ENCODE measurements at regions not wholly inside any gene's neighbourhood (a gene's known extent, or its start where the extent isn't known, plus 50 kb on each side); places are given as distances from the start of the nearest gene placed in this dataset.

GRCh38 chr12:87679251-87679650 is 349.9 kb downstream of the C12orf50 start:
- no peak overlapping the region for H3K4me3 ChIP-seq (ENCODE audit: low read depth, low read length)
- TF ChIP-seq, protein P1, sequence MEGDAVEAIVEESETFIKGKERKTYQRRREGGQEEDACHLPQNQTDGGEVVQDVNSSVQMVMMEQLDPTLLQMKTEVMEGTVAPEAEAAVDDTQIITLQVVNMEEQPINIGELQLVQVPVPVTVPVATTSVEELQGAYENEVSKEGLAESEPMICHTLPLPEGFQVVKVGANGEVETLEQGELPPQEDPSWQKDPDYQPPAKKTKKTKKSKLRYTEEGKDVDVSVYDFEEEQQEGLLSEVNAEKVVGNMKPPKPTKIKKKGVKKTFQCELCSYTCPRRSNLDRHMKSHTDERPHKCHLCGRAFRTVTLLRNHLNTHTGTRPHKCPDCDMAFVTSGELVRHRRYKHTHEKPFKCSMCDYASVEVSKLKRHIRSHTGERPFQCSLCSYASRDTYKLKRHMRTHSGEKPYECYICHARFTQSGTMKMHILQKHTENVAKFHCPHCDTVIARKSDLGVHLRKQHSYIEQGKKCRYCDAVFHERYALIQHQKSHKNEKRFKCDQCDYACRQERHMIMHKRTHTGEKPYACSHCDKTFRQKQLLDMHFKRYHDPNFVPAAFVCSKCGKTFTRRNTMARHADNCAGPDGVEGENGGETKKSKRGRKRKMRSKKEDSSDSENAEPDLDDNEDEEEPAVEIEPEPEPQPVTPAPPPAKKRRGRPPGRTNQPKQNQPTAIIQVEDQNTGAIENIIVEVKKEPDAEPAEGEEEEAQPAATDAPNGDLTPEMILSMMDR (conservative IDR thresholded peaks at IDR 0.05; ENCODE audit: low read depth, low read length): no peak
- DNase-seq (ENCODE audit: low read depth): peak; percentile 46

- H3K4me3 ChIP-seq (ENCODE audit: low read depth, low read length): no peak overlapping the region
- peak; percentile 65 for DNase-seq (ENCODE audit: low read depth)
- TF ChIP-seq, protein P1 (conservative IDR thresholded peaks at IDR 0.05; ENCODE audit: low read depth, low read length): no peak
These were observed 350.7 kb downstream of the C12orf50 start for GRCh38 chr12:87678453-87678852.

GRCh38 chr12:87676731-87677130 is 352.5 kb downstream of the C12orf50 start:
- no peak for DNase-seq (ENCODE audit: low read depth)
- no peak overlapping the region for H3K4me3 ChIP-seq (ENCODE audit: low read depth, low read length)
- TF ChIP-seq, protein P1 (conservative IDR thresholded peaks at IDR 0.05; ENCODE audit: low read depth, low read length): no peak

GRCh38 chr12:87671757-87672156 is 357.4 kb downstream of the C12orf50 start:
- no peak for DNase-seq (ENCODE audit: low read depth)
- TF ChIP-seq, protein P1 (conservative IDR thresholded peaks at IDR 0.05; ENCODE audit: low read depth, low read length): no peak
- H3K4me3 ChIP-seq (ENCODE audit: low read depth, low read length): no peak overlapping the region

- DNase-seq (ENCODE audit: low read depth): no peak
- no peak overlapping the region for H3K4me3 ChIP-seq (ENCODE audit: low read depth, low read length)
- TF ChIP-seq, protein P1 (conservative IDR thresholded peaks at IDR 0.05; ENCODE audit: low read depth, low read length): no peak
These were observed 358.8 kb downstream of the C12orf50 start for GRCh38 chr12:87670448-87670847.

DNA sequence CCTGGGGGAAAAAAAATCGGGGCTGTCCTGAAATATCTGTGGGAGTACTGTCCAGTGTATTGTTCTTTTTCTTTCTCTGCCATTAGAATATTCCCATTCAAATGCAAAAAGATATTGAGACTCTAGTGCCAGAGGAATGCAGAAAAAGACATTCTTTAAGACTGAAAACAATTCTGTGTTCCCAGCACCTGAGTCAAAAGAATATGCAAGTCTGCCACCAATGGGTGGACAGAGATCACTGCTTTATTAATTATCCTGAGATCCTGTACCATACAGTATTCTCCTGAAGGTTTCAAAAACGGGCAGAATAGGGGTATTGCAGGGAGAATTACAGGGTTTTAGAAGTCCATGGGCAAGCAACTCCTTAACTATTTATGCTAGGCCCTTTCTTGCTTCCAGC is 361.8 kb downstream of the C12orf50 start:
- H3K4me3 ChIP-seq (ENCODE audit: low read depth, low read length): no peak overlapping the region
- TF ChIP-seq, protein P1 (conservative IDR thresholded peaks at IDR 0.05; ENCODE audit: low read depth, low read length): peak; percentile 59
- DNase-seq (ENCODE audit: low read depth): no peak

DNA sequence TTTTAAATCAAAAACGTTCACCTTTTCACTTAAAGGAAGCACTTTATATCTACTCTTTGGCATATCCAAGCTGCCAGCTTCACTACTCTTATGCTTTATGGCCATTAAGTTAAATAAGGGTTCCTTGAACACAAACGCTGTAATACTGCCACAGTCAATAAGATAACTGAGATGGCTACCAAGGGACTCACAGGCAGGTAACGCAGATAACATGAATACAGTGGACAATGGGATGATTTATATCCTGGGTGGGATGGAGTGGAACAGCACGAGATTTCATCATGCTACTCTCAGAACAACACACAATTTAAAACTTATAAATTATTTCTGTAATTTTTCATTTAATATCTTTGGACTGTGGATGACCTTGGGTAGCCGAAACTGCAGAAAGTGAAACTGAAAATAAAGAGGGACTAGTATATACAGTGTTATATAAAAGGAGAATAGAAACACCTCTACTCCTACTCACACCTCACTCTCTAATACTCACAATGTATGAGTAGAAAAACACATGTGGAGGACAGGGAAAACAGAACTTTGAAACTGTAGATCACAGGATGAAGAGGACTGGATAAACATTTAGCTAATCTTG is 367.3 kb downstream of the C12orf50 start:
- H3K4me3 ChIP-seq (ENCODE audit: low read depth, low read length): peak overlapping the region; percentile 51
- DNase-seq (ENCODE audit: low read depth): no peak
- TF ChIP-seq, protein P1 (conservative IDR thresholded peaks at IDR 0.05; ENCODE audit: low read depth, low read length): no peak
